ENCODE measurements at regions not wholly inside any gene's neighbourhood (a gene's known extent, or its start where the extent isn't known, plus 50 kb on each side); places are given as distances from the start of the nearest gene placed in this dataset.

- no peak for DNase-seq (ENCODE audit: extremely low spot score in 2 of 2)
- Histone ChIP-seq H3K36me3 (no peaks in the 10 kb centered on the region), H3K4me3 (no peak overlapping the region), H3K27me3 (no peaks in the 10 kb centered on the region), H3K4me1 (no peaks in the 10 kb centered on the region), H3K27ac (no peak overlapping the region), H3K9me3 (no peaks in the 10 kb centered on the region)
- TF ChIP-seq POLR2AphosphoS5 (IDR thresholded peaks at IDR 0.05; ENCODE audit: insufficient read depth in 1 of 2, low read depth in 1 of 2), result no peak
- no peak for TF ChIP-seq POLR2A (IDR thresholded peaks at IDR 0.05)
- no peak for TF ChIP-seq CTCF (IDR thresholded peaks at IDR 0.05)
- intact Hi-C loops (cut with DNase I), result no loop called here
Measured at GRCh38 chr9:80866121-80866520, 823.2 kb downstream of the TLE1 start.

- Histone ChIP-seq H3K27ac (no peak overlapping the region), H3K4me3 (no peak overlapping the region), H3K36me3 (no peaks in the 10 kb centered on the region), H3K27me3 (no peaks in the 10 kb centered on the region), H3K9me3 (no peaks in the 10 kb centered on the region), H3K4me1 (peaks cover 6% of the 10 kb centered on the region)
- intact Hi-C loops (cut with DNase I), result no loop called here
- TF ChIP-seq POLR2A (IDR thresholded peaks at IDR 0.05) (no peak), POLR2AphosphoS5 (IDR thresholded peaks at IDR 0.05; ENCODE audit: insufficient read depth in 1 of 2, low read depth in 1 of 2) (peak in 1 of 2 donors; percentile 4)
- no peak for DNase-seq (ENCODE audit: extremely low spot score in 2 of 2)
Measured at GRCh38 chr9:80843028-80843427, 846.3 kb downstream of the TLE1 start.

GRCh38 chr9:80842389-80842788, 847.0 kb downstream of the TLE1 start:
- Histone ChIP-seq H3K27ac (no peak overlapping the region), H3K9me3 (no peaks in the 10 kb centered on the region), H3K27me3 (no peaks in the 10 kb centered on the region), H3K4me1 (peaks cover 6% of the 10 kb centered on the region), H3K36me3 (no peaks in the 10 kb centered on the region), H3K4me3 (no peak overlapping the region)
- intact Hi-C loops (cut with DNase I), result no loop called here
- DNase-seq (ENCODE audit: extremely low spot score in 2 of 2), result no peak
- TF ChIP-seq POLR2A (IDR thresholded peaks at IDR 0.05) (no peak), POLR2AphosphoS5 (IDR thresholded peaks at IDR 0.05; ENCODE audit: insufficient read depth in 1 of 2, low read depth in 1 of 2) (peak; percentile 18 to 45)

- H3K27me3 ChIP-seq, result no peaks in the 10 kb centered on the region
- intact Hi-C loops (cut with DNase I), result no loop called here
- H3K27ac ChIP-seq, result peak overlapping the region; percentile 55
- H3K9me3 ChIP-seq, result no peaks in the 10 kb centered on the region
- H3K36me3 ChIP-seq, result no peaks in the 10 kb centered on the region
- DNase-seq (ENCODE audit: extremely low spot score in 2 of 2), result no peak
- TF ChIP-seq POLR2A (IDR thresholded peaks at IDR 0.05), result no peak
- no peak for TF ChIP-seq CTCF (IDR thresholded peaks at IDR 0.05)
- TF ChIP-seq POLR2AphosphoS5 (IDR thresholded peaks at IDR 0.05; ENCODE audit: insufficient read depth in 1 of 2, low read depth in 1 of 2), result no peak
- peaks cover 6% of the 10 kb centered on the region for H3K4me1 ChIP-seq
- no peak overlapping the region for H3K4me3 ChIP-seq
Measured at GRCh38 chr9:80841888-80842287, 847.5 kb downstream of the TLE1 start.

- Histone ChIP-seq H3K9me3 (no peaks in the 10 kb centered on the region), H3K27me3 (no peaks in the 10 kb centered on the region), H3K36me3 (no peaks in the 10 kb centered on the region), H3K27ac (no peak overlapping the region), H3K4me3 (no peak overlapping the region), H3K4me1 (peaks cover 6% of the 10 kb centered on the region)
- TF ChIP-seq POLR2AphosphoS5 (IDR thresholded peaks at IDR 0.05; ENCODE audit: insufficient read depth in 1 of 2, low read depth in 1 of 2), result no peak
- TF ChIP-seq CTCF (IDR thresholded peaks at IDR 0.05), result no peak
- no peak for TF ChIP-seq POLR2A (IDR thresholded peaks at IDR 0.05)
- no peak for DNase-seq (ENCODE audit: extremely low spot score in 2 of 2)
- intact Hi-C loops (cut with DNase I), result no loop called here
Measured at GRCh38 chr9:80839821-80840675, 849.3 kb downstream of the TLE1 start.

- H3K36me3 ChIP-seq, result no peaks in the 10 kb centered on the region
- H3K9me3 ChIP-seq, result no peaks in the 10 kb centered on the region
- H3K27ac ChIP-seq, result no peak overlapping the region
- TF ChIP-seq POLR2A (IDR thresholded peaks at IDR 0.05), result no peak
- no peak for TF ChIP-seq POLR2AphosphoS5 (IDR thresholded peaks at IDR 0.05; ENCODE audit: insufficient read depth in 1 of 2, low read depth in 1 of 2)
- TF ChIP-seq CTCF (IDR thresholded peaks at IDR 0.05), result no peak
- H3K4me1 ChIP-seq, result no peaks in the 10 kb centered on the region
- H3K27me3 ChIP-seq, result no peaks in the 10 kb centered on the region
- intact Hi-C loops (cut with DNase I), result no loop called here
- DNase-seq (ENCODE audit: extremely low spot score in 2 of 2), result no peak
- no peak overlapping the region for H3K4me3 ChIP-seq
Measured at GRCh38 chr9:80836013-80836412, 853.3 kb downstream of the TLE1 start.

Data from vagina (tissue), 2 donors.